Activated T-helper 1 cell treated with anti-CD3 and anti-CD28 coated beads, Interleukin-12 subunit alpha, Interleukin-12 subunit beta, Interleukin-2, Interleukin-4 antibody, amounts not matched to agents 30 ng/mL and 10 ng/mL and 1 ng/mL, durations not matched to agents 14 hours and 24 hours and 36 hours (primary cell): ENCODE measurements at regions not wholly inside any gene's neighbourhood (a gene's known extent, or its start where the extent isn't known, plus 50 kb on each side); places are given as distances from the start of the nearest gene placed in this dataset.

Source experiments
- DNase-seq: peaks from one replicate; pipeline ENCODE4 v3.0.0; 2021; ENCODE audit warnings: low spot score
- H3K27ac Mint-ChIP-seq: one replicate; pipeline ENCODE4 v1.8.0; 2021; ENCODE audit warnings: mild to moderate bottlenecking, mixed read lengths
- H3K27me3 Mint-ChIP-seq: one replicate; pipeline ENCODE4 v1.8.0; 2022; ENCODE audit warnings: mild to moderate bottlenecking, moderate library complexity, mixed read lengths; ENCODE audit not compliant: insufficient read depth
- H3K36me3 Mint-ChIP-seq: one replicate; pipeline ENCODE4 v1.8.0; 2021; ENCODE audit warnings: low read depth, mixed read lengths
- H3K4me1 Mint-ChIP-seq: one replicate; pipeline ENCODE4 v1.8.0; 2021; ENCODE audit warnings: low read depth, mixed read lengths
- H3K4me3 Mint-ChIP-seq: one replicate; pipeline ENCODE4 v1.8.0; 2021; ENCODE audit warnings: mild to moderate bottlenecking, moderate library complexity, mixed read lengths
- H3K9me3 Mint-ChIP-seq: one replicate; pipeline ENCODE4 v1.8.0; 2021; ENCODE audit warnings: mixed read lengths
- intact Hi-C: fragments of 100-400 bp; cut with micrococcal nuclease; formaldehyde crosslinking; loops from one replicate; pipeline ENCODE4 v1.15.1; 2024

- Mint-ChIP-seq H3K4me1 (no peaks in the 10 kb centered on the region), H3K27ac (no peak overlapping the region), H3K4me3 (no peak overlapping the region), H3K27me3 (no peaks in the 10 kb centered on the region), H3K36me3 (no peaks in the 10 kb centered on the region), H3K9me3 (peaks cover 47% of the 10 kb centered on the region)
- intact Hi-C loops: no loop called here
- no peak for DNase-seq
These were observed 990.3 kb upstream of the ZNF722 start for GRCh38 chr7:63008366-63008765.

DNA sequence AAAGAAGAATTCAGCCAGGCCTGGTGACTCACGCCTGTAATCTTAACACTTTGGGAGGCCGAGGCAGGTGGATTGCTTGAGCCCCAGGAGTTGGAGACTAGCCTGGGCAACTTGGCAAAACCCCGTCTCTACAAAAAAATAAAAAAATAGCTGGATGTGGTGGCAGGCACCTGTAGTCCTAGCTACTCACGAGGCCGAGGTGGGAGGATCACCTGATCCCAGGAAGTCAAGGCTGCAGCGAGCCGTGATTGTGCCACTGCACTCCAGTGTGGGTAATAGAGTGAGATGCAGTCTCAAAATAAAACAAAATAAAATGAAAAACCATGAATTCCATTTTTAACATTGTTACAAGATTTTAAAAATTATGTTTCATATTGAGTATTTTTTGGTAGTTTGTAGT lies 988.9 kb upstream of the ZNF722 start:
- no peak for DNase-seq
- intact Hi-C loops: no loop called here
- no peak overlapping the region for H3K4me3 Mint-ChIP-seq
- H3K4me1 Mint-ChIP-seq: no peaks in the 10 kb centered on the region
- H3K36me3 Mint-ChIP-seq: no peaks in the 10 kb centered on the region
- peaks cover 50% of the 10 kb centered on the region for H3K9me3 Mint-ChIP-seq
- no peaks in the 10 kb centered on the region for H3K27me3 Mint-ChIP-seq
- no peak overlapping the region for H3K27ac Mint-ChIP-seq

DNA sequence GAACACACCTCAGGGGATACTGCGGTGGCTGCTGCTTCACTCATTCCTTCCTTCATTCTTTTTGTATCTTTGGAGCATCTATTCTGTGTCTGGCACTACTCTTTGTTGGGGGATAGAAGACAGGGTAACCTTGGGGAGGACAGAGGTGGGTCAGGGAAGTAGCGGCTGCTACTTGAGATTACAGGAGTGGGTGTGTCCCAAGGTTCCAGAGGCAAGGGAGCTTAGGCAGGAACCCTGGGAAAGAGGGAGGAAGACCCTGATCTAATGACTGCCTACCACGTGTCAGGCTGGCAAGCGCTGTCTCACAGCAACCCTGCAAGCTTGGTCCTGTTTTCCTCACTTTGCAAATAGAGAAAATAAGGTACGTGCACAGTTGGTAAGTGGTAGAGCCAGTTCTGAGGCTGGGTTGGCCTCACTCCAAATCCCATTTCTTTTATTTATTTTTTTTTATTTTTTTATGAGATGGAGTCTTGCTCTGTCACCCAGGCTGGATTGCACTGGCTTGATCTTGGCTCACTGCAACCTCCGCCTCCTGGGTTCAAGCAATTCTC lies 985.9 kb upstream of the ZNF722 start:
- peaks cover 46% of the 10 kb centered on the region for H3K9me3 Mint-ChIP-seq
- no peak overlapping the region for H3K4me3 Mint-ChIP-seq
- H3K4me1 Mint-ChIP-seq: no peaks in the 10 kb centered on the region
- no peaks in the 10 kb centered on the region for H3K27me3 Mint-ChIP-seq
- no peaks in the 10 kb centered on the region for H3K36me3 Mint-ChIP-seq
- intact Hi-C loops: no loop called here
- no peak overlapping the region for H3K27ac Mint-ChIP-seq
- no peak for DNase-seq

GRCh38 chr7:63014792-63015191 lies 983.9 kb upstream of the ZNF722 start:
- intact Hi-C loops: no loop called here
- H3K27me3 Mint-ChIP-seq: no peaks in the 10 kb centered on the region
- H3K9me3 Mint-ChIP-seq: peaks cover 48% of the 10 kb centered on the region
- H3K27ac Mint-ChIP-seq: no peak overlapping the region
- no peaks in the 10 kb centered on the region for H3K36me3 Mint-ChIP-seq
- no peaks in the 10 kb centered on the region for H3K4me1 Mint-ChIP-seq
- H3K4me3 Mint-ChIP-seq: no peak overlapping the region
- no peak for DNase-seq

DNA sequence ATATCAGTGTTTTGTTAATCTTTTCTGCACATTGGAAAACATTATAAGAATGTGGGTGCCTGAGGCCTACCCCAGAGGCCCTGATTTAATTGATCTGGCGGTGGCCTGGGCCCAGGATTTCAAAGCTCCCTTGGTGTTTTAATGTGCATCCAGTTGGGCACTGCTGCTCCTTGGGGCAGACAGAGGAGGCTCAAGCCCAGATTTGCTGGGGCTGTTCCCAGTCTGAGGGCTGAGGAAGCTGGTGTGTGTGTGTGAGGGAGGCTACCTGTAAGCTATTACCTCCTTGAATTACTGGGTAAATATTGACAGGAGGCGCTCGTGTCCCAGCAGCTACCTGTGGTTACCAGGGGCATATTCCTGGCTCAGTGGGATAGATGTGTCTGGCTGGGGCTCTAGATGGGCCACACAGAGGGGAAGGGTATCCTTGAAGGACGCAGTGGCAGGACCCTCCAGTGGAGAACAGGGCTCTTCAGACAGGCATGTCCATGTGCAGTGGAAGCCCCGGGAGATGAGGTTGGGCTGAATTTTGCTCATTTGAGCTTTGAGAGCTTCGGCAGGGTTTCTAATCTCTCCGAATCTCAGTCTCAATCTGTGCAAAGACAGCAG lies 975.4 kb upstream of the ZNF722 start:
- Mint-ChIP-seq H3K4me3 (no peak overlapping the region), H3K36me3 (no peaks in the 10 kb centered on the region), H3K4me1 (no peaks in the 10 kb centered on the region), H3K27me3 (no peaks in the 10 kb centered on the region), H3K9me3 (peaks cover 62% of the 10 kb centered on the region), H3K27ac (no peak overlapping the region)
- DNase-seq: no peak
- intact Hi-C loops: no loop called here

- no peaks in the 10 kb centered on the region for H3K27me3 Mint-ChIP-seq
- intact Hi-C loops: no loop called here
- H3K36me3 Mint-ChIP-seq: no peaks in the 10 kb centered on the region
- H3K4me3 Mint-ChIP-seq: no peak overlapping the region
- peaks cover 60% of the 10 kb centered on the region for H3K9me3 Mint-ChIP-seq
- H3K4me1 Mint-ChIP-seq: no peaks in the 10 kb centered on the region
- no peak overlapping the region for H3K27ac Mint-ChIP-seq
- DNase-seq: no peak
These were observed 974.2 kb upstream of the ZNF722 start for GRCh38 chr7:63024446-63024845.

DNA sequence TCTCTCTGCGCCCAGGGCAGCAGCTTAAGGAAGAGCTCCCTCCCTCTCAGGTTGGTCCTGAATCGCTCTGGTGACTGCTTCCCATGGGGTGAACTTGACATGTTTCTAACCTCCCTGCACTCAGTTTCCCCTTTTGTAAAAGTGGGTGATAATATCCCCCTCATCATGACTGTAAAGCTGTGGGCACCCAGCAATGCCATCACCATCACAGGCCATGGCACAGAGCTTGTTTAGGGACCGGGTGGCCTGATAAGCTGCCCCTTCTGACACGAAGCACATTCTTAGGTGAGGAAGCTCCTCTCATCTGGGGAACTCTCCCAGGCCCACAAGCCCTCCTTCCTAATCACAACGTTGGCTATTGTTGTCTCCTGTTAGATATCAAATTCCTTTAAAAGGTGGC lies 972.8 kb upstream of the ZNF722 start:
- Mint-ChIP-seq H3K27me3 (no peaks in the 10 kb centered on the region), H3K36me3 (peaks cover 2% of the 10 kb centered on the region), H3K9me3 (peaks cover 65% of the 10 kb centered on the region), H3K4me3 (no peak overlapping the region), H3K27ac (no peak overlapping the region), H3K4me1 (no peaks in the 10 kb centered on the region)
- no peak for DNase-seq
- intact Hi-C loops: no loop called here

GRCh38 chr7:63027075-63027474 lies 971.6 kb upstream of the ZNF722 start:
- H3K9me3 Mint-ChIP-seq: peaks cover 70% of the 10 kb centered on the region
- H3K4me1 Mint-ChIP-seq: no peaks in the 10 kb centered on the region
- H3K27me3 Mint-ChIP-seq: no peaks in the 10 kb centered on the region
- H3K27ac Mint-ChIP-seq: no peak overlapping the region
- intact Hi-C loops: no loop called here
- peaks cover 2% of the 10 kb centered on the region for H3K36me3 Mint-ChIP-seq
- DNase-seq: no peak
- no peak overlapping the region for H3K4me3 Mint-ChIP-seq

- DNase-seq: no peak
- H3K36me3 Mint-ChIP-seq: peaks cover 2% of the 10 kb centered on the region
- intact Hi-C loops: no loop called here
- H3K9me3 Mint-ChIP-seq: peaks cover 72% of the 10 kb centered on the region
- no peaks in the 10 kb centered on the region for H3K27me3 Mint-ChIP-seq
- H3K4me1 Mint-ChIP-seq: no peaks in the 10 kb centered on the region
- no peak overlapping the region for H3K4me3 Mint-ChIP-seq
- no peak overlapping the region for H3K27ac Mint-ChIP-seq
These were observed 970.1 kb upstream of the ZNF722 start for GRCh38 chr7:63028376-63029206.

GRCh38 chr7:63029207-63029522 lies 969.5 kb upstream of the ZNF722 start:
- intact Hi-C loops: no loop called here
- H3K9me3 Mint-ChIP-seq: peaks cover 66% of the 10 kb centered on the region
- no peak overlapping the region for H3K4me3 Mint-ChIP-seq
- no peak overlapping the region for H3K27ac Mint-ChIP-seq
- no peaks in the 10 kb centered on the region for H3K27me3 Mint-ChIP-seq
- no peak for DNase-seq
- H3K36me3 Mint-ChIP-seq: peaks cover 2% of the 10 kb centered on the region
- H3K4me1 Mint-ChIP-seq: no peaks in the 10 kb centered on the region

DNA sequence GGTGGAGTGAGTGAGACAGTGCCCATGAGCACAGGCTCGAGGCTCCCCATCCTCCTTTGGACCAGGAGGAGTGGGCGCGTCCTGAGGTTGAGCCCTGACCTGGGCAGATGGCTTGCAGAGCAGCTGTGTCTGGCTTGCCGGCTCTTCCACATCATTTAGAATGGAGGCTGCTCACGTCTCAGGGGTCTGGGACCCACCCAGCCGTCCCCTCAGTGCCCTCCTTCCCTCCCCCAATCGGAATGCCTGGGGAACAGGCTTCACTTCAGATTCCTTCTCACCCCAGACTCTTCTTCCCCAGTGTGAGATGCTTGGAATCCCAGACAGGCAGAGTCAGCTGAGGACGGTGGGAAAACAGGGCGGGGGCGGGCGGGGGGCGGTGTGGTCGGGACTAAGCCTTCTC lies 968.6 kb upstream of the ZNF722 start:
- no peaks in the 10 kb centered on the region for H3K4me1 Mint-ChIP-seq
- peaks cover 57% of the 10 kb centered on the region for H3K9me3 Mint-ChIP-seq
- H3K4me3 Mint-ChIP-seq: no peak overlapping the region
- intact Hi-C loops: no loop called here
- DNase-seq: no peak
- no peaks in the 10 kb centered on the region for H3K27me3 Mint-ChIP-seq
- no peak overlapping the region for H3K27ac Mint-ChIP-seq
- H3K36me3 Mint-ChIP-seq: peaks cover 2% of the 10 kb centered on the region

DNA sequence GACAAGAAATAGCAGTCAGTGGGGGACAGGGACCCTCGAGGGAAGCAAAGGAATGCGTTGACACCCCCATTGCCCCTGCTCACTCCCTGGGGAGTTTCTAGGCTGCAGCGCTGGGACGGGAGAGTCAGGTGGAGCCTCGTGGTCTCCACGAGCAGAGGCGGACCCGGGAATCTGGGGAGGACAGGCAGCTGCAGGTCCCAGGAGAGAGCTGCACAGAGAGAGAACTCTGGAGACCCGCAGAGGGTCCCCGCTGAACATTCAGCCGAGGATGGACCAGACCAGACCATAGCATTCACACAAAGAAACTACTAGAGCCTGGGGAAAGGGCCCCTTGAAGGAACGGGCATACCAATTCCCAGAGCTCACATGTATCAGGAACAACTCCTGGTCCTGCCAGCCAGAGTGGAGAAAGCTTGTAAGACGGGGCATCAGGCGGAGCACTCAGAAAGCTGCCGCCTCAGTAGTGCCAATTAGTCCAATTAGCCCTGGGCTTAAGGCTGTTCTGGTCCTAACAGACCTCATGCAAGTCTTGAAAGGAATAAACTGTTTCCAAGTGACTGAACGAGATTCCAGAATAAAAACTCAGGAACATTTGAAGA lies 966.7 kb upstream of the ZNF722 start:
- intact Hi-C loops: no loop called here
- H3K9me3 Mint-ChIP-seq: peaks cover 53% of the 10 kb centered on the region
- H3K4me1 Mint-ChIP-seq: no peaks in the 10 kb centered on the region
- DNase-seq: no peak
- H3K36me3 Mint-ChIP-seq: peaks cover 2% of the 10 kb centered on the region
- no peak overlapping the region for H3K4me3 Mint-ChIP-seq
- no peak overlapping the region for H3K27ac Mint-ChIP-seq
- H3K27me3 Mint-ChIP-seq: no peaks in the 10 kb centered on the region

DNA sequence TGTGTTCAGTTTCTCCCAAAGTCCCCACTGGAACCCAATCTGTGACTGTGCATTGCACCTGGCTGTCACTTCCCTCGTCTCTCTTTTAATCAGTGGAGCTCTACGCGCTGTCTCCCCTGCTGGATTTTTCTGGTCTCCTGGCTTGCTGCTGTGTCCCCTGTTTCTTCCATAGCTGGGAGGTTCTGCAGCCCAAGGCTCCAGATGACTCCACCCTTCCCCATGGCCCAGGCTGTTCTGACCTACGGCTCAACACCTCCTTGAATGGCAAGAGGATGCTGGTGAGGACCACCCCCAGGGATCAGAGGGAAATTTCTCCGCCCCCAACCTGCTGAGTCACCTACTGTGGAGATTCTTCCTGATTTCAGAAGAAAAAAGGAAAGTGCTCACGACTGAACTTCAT lies 961.4 kb upstream of the ZNF722 start:
- no peak for DNase-seq
- H3K4me1 Mint-ChIP-seq: no peaks in the 10 kb centered on the region
- H3K4me3 Mint-ChIP-seq: no peak overlapping the region

More for the DNA sequence above, 961.4 kb upstream of the ZNF722 start:
- Mint-ChIP-seq H3K36me3 (no peaks in the 10 kb centered on the region), H3K27me3 (no peaks in the 10 kb centered on the region), H3K27ac (no peak overlapping the region), H3K9me3 (peaks cover 58% of the 10 kb centered on the region)
- intact Hi-C loops: no loop called here
